ENCODE measurements at regions not wholly inside any gene's neighbourhood (a gene's known extent, or its start where the extent isn't known, plus 50 kb on each side); places are given as distances from the start of the nearest gene placed in this dataset.

DNA sequence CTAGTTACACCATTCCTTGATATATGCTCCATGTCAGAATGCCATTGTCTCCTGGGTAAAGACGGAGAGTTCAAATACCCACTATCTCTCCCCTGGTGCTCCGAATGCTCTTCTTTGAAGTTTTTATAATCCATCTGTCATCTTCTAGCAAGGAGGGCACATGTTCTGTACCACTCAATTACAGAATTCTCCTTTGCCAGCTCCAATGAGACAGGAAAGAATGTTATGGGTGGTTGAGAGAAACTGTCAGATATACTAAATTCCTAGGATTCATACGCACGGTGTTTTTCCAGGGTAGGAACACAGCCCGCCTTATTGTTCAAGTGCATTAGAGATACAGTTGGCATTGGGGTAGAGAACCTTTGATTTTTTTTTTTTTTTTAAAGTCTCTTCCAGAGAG, 118.0 kb upstream of the ZNF536 start:
- no peaks in the 10 kb centered on the region for H3K36me3 ChIP-seq (replicated peaks in 1 of 2; ENCODE audit: control insufficient read depth in 1 of 2, insufficient read depth in 2 of 2, low read length in 1 of 2)
- H3K4me1 ChIP-seq (ENCODE audit: control insufficient read depth in 1 of 2, insufficient read depth in 2 of 2, low read depth in 1 of 2, low read length in 1 of 2): peaks cover 0 to 31% of the 10 kb centered on the region in 2 experiments; a peak in 2 of 4 replicates
- ChIA-PET CTCF (interaction anchor here (1.3 kb wide), 1 partner anchor 8 kb away, joined by 3 read pairs; no protein-coding TSS in a partner anchor), POLR2A (no interaction called here)
- no peak overlapping the region for H2AFZ ChIP-seq (ENCODE audit: low read depth)
- WGBS (ENCODE audit: low lambda C conversion rate): 59% methylated on average over 5 of the region's 5 CpGs
- H3K4me2 ChIP-seq: no peak overlapping the region
- no peaks in the 10 kb centered on the region for H3K9me2 ChIP-seq
- H3K9ac ChIP-seq: no peak overlapping the region
- no peak overlapping the region for H3K27ac ChIP-seq (ENCODE audit: low read depth in 2 of 2, low read length in 1 of 2)
- no peak overlapping the region for H3K4me3 ChIP-seq (ENCODE audit: low read depth in 2 of 2, low read length in 1 of 2)
- no peaks in the 10 kb centered on the region for H3K9me3 ChIP-seq
- TF ChIP-seq CTCF (IDR thresholded peaks at IDR 0.05) (no peak), EP300 (IDR thresholded peaks at IDR 0.05; ENCODE audit: borderline replicate concordance in 1 of 2, low read depth in 1 of 2, low read length in 1 of 2) (no peak), TAF1 (IDR thresholded peaks at IDR 0.05; ENCODE audit: borderline replicate concordance, low read depth, low read length) (no peak), RXRA (IDR thresholded peaks at IDR 0.05; ENCODE audit: borderline replicate concordance, low read depth) (no peak), FOXM1 (IDR thresholded peaks at IDR 0.05; ENCODE audit: low read depth) (no peak), MXI1 (IDR thresholded peaks at IDR 0.05; ENCODE audit: low read depth, low read length) (no peak), MEF2A (IDR thresholded peaks at IDR 0.05; ENCODE audit: borderline replicate concordance, low read depth) (no peak), NRF1 (IDR thresholded peaks at IDR 0.05; ENCODE audit: low read depth, low read length) (no peak), RCOR1 (IDR thresholded peaks at IDR 0.05; ENCODE audit: low read length) (no peak), SMC3 (IDR thresholded peaks at IDR 0.05; ENCODE audit: low read depth, low read length) (no peak), RFX5 (IDR thresholded peaks at IDR 0.05; ENCODE audit: low read length) (no peak), GABPA (IDR thresholded peaks at IDR 0.05; ENCODE audit: low read depth) (no peak), REST (IDR thresholded peaks at IDR 0.05; ENCODE audit: low read depth, low read length) (no peak), EZH2phosphoT487 (IDR thresholded peaks at IDR 0.05; ENCODE audit: borderline replicate concordance, low read depth) (no peak), CHD2 (IDR thresholded peaks at IDR 0.05; ENCODE audit: low read length, partially characterized antibody) (no peak), ELF1 (IDR thresholded peaks at IDR 0.05) (no peak)
- TF ChIP-seq, protein P1, sequence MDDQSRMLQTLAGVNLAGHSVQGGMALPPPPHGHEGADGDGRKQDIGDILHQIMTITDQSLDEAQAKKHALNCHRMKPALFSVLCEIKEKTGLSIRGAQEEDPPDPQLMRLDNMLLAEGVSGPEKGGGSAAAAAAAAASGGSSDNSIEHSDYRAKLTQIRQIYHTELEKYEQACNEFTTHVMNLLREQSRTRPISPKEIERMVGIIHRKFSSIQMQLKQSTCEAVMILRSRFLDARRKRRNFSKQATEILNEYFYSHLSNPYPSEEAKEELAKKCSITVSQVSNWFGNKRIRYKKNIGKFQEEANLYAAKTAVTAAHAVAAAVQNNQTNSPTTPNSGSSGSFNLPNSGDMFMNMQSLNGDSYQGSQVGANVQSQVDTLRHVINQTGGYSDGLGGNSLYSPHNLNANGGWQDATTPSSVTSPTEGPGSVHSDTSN (IDR thresholded peaks at IDR 0.05): no peak
- TF ChIP-seq, protein P2, sequence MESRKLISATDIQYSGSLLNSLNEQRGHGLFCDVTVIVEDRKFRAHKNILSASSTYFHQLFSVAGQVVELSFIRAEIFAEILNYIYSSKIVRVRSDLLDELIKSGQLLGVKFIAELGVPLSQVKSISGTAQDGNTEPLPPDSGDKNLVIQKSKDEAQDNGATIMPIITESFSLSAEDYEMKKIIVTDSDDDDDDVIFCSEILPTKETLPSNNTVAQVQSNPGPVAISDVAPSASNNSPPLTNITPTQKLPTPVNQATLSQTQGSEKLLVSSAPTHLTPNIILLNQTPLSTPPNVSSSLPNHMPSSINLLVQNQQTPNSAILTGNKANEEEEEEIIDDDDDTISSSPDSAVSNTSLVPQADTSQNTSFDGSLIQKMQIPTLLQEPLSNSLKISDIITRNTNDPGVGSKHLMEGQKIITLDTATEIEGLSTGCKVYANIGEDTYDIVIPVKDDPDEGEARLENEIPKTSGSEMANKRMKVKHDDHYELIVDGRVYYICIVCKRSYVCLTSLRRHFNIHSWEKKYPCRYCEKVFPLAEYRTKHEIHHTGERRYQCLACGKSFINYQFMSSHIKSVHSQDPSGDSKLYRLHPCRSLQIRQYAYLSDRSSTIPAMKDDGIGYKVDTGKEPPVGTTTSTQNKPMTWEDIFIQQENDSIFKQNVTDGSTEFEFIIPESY (IDR thresholded peaks at IDR 0.05; ENCODE audit: borderline replicate concordance, low read depth): no peak
- TF ChIP-seq, protein P3, sequence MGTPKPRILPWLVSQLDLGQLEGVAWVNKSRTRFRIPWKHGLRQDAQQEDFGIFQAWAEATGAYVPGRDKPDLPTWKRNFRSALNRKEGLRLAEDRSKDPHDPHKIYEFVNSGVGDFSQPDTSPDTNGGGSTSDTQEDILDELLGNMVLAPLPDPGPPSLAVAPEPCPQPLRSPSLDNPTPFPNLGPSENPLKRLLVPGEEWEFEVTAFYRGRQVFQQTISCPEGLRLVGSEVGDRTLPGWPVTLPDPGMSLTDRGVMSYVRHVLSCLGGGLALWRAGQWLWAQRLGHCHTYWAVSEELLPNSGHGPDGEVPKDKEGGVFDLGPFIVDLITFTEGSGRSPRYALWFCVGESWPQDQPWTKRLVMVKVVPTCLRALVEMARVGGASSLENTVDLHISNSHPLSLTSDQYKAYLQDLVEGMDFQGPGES (IDR thresholded peaks at IDR 0.05; ENCODE audit: low read depth, low read length): no peak
- TF ChIP-seq, protein P4, sequence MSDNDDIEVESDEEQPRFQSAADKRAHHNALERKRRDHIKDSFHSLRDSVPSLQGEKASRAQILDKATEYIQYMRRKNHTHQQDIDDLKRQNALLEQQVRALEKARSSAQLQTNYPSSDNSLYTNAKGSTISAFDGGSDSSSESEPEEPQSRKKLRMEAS (IDR thresholded peaks at IDR 0.05; ENCODE audit: low read depth): no peak
- H3K79me2 ChIP-seq (ENCODE audit: insufficient read depth): no peaks in the 10 kb centered on the region
- DNase-seq: no peak
- no peaks in the 10 kb centered on the region for H3F3A ChIP-seq (replicated peaks; ENCODE audit: insufficient read depth)
- H3K27me3 ChIP-seq (ENCODE audit: insufficient read depth): no peaks in the 10 kb centered on the region
- H4K20me1 ChIP-seq (ENCODE audit: insufficient read depth): no peaks in the 10 kb centered on the region

Measured in SK-N-SH (cell line).